Superior temporal gyrus (tissue), 1 donor: ENCODE measurements at regions not wholly inside any gene's neighbourhood (a gene's known extent, or its start where the extent isn't known, plus 50 kb on each side); places are given as distances from the start of the nearest gene placed in this dataset.
"Not testable (repeated sequence)": the region's sequence is repeated elsewhere in the genome, so short reads cannot be mapped to it uniquely, and the experiment has no call there.

ENCODE experiments used
- DNase-seq: peaks from one replicate; pipeline ENCODE4 v3.0.0-alpha.2; 2016; ENCODE audit errors: extremely low spot score

DNA sequence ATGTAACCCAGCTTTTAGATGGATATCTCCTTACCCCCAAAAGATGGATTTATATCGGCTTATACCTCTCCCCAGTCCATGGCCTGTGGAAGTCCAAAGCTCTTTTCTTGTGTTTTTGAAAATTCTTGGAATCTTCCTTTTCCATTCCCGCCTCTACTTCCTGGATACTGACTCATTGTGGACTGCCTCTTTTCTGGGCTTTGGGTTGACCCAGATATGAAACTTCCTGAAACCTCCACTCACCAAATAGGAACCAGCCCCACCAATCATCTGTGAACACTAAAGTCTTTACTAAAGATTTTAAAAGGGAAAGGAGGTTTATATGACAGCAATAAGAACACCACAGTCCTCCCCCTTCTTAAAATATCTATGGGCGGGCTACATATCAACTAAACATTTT is 163.4 kb upstream of the SYN3 start:
- DNase-seq = no peak

DNA sequence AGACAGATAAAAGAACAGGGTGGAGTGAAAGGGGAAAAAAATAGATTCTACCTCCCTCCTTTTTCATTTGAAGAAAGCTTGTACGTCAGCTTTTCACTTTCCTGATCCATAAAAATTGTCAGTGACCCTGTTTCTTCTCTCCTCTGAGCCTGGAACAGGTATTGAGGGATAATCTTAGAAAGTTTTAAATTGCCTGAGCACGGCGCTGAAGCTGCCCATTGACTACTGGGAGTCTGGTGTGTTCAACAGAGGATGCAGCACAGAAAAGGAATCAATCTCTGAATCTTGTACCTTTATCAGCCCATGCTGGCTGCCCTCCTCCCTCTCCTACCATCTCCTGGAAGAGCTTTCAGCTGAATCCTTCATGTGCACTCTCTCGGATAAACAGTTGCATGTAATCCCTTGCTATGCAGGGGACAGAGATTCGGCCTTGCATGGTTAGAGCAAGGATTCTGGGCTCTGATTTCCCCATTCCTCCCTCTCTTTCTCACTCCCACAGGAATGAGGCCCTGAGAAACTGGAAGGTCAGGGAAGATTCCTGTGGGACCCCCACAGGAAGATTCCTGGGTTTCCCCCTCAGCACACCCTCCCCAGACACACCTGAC is 162.4 kb upstream of the SYN3 start:
- DNase-seq = no peak

DNA sequence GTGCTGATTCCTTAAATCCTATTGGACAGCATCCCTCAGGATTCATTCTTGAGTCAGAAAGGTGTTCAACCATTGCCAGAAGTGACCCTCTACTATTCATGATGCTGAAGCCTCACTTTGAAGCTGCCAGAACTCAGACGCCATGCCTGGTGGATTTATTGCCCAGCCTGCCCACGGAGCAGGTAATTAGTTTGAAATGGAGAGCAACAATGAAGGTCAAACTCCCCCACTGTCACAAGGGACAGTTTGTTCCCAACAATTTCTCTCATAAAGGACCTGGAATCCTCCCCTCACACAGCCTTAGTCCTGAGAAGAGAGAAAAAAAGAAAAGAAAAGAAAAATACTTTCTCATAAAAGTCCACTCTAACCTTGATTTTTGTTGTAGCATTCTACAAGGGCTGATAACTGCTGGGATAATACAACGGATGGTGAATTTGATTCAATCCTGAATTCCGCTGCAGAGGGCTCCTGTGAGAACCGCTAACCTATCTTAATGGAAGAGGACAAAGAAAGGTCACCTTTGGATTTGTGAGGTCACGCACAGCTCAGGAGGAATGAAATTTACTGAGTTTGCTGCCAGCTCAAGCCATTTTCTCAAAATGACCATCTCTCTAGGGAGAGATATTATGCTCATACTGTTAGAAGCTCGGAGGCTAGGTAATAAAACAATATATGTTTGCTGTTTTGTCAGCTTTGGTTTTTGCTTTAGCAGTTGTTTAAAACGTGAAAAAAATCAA is 161.6 kb upstream of the SYN3 start:
- no peak for DNase-seq

DNA sequence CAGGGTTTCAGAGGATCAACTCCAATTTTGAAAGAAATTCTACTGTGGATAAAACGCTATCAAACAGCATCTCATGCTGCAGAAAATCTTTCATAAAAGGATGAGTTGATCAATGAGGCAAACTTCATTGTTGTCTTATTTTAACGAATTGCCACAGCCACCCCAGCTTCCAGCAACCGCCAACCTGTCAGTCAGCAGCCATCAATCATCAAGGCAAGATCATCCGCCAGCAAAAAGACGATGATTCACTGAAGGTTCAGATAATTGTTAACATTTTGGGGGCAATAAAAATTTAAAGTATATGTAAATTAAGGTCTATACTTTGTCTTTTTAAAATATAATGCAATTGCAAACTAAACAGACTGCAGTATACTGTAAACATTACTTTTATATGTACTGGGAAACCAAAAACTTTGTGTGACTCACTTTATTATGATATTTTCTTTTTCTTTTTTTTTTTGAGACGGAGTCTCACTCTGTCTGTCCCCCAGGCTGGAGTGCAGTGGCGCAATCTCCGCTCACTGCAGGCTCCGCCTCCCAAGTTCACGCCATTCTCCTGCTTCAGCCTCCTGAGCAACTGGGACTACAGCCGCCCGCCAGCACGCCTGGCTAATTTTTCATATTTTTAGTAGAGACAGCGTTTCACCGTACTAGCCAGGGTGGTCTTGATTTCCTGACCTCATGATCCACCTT is 155.3 kb upstream of the SYN3 start:
- DNase-seq = no peak

DNA sequence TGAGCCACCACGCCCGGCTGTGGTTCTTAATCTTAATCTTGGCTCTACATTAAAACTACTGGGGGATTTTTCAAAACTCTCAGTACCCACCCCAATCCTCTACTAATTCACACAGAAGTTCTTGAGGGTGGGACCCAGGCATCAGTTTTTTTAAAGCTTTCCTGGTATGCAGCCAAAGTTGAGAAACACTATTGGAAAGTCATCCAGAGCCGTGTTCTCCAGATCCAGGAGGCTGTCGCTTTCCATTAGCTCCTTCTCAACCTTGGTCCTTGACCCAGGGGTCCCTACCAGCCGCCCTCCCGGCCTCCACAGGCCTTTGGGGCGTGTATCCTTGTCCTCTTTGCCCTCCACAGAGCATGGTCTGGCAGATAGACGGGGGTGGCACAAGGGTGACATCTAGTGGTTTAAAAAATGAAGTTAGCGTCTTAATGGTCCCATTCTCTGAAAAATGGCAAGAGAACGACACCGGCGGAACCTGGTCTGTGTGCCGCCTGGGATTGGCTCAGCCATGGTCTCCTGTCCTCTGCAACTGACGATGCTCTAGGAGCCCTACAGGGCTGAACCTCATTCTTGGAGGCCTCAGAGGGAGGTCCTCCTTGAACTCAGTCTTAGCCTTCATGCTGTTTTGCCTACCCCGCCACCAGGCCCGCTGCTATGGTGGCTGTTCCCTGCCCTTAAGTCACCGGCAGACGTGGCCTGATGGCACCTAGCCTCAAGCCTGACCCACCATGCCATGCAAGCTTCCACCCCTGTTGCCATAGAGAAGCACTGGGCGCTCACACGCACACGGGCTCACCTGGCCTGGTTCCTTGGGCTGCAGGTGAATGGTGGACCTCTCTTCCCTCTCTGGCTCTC is 152.0 kb upstream of the SYN3 start:
- peak; percentile 56 for DNase-seq

DNA sequence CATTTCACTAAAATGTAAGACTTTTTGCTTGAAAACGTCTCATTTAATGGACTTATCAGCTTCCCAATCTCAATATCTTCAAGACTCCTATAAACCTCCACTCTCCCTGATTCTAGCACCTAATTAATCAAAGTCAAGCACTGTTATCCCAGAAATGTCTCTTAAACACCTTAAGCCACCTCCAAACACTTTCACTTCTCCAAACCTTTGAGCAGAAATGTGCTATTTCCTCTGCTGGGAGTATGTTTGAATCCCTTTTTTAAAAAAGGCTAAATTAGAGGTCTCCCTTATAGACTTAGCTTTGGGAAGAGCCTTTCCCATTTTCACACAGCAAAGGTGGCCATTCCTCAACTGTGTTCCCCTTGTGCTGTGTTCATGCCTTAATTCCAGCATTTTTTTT is 146.2 kb upstream of the SYN3 start:
- DNase-seq = no peak

DNA sequence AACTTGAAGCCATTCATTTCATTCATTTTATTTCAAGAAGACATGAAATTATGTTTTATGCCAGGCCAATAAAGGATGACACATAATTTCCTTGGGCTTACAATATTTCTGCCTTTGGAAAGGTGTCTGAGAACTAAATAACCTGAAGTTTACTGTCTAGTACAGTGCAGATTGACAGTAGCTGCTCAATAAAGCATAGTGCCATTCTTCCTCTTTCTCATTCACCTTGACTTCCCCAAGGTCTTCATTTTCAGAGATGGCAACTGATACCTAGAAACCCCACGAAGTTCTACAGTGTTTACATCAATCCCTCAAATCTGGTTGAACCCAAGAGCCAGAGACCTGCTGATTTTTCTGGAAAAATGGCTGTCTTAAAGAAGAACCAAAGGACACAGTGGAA is 144.3 kb upstream of the SYN3 start:
- no peak for DNase-seq

DNA sequence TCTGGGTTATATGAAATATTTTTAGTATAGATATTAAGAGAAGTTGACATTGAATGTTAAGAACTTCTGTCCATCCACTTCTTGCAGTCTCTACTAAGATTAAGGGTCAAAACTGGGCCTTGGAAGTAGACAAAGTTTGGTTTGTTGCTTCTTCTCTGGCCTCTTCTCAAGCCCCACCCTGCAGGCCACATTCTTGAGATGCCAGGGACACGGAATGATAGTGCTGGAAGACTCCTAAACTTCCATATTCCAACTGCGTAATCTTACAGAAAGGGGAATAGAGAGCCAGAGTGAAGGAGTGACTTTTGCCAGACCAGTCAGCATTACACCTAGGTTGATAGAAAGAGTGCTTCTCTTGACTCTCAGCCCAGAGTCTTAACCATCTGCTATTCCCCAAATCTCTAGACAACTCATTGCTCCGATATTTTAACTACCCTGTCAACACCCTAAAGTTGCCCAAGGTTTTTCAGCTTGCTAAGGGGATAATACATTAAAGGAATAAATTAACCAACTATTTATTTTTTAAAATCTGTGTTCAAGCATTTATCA is 136.4 kb upstream of the SYN3 start:
- DNase-seq = no peak

DNA sequence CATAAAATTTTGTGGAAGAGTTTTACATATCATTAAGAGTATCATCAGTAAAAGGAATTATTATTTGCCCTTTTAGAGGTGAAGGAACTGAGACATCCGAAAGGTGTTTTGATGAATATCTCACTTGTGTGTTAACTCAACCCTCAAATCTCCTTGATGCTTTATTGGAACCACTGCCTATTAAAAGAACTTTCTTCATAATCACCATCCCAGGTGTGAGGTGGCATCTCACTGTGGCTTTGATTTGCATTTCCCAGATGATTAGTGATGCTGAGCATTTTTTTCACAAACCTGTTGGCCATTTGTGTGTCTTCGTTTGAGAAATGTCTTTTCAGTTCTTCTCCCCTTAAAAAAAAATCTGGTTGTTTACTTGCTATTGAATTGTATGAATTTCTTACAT is 134.0 kb upstream of the SYN3 start:
- no peak for DNase-seq

DNA sequence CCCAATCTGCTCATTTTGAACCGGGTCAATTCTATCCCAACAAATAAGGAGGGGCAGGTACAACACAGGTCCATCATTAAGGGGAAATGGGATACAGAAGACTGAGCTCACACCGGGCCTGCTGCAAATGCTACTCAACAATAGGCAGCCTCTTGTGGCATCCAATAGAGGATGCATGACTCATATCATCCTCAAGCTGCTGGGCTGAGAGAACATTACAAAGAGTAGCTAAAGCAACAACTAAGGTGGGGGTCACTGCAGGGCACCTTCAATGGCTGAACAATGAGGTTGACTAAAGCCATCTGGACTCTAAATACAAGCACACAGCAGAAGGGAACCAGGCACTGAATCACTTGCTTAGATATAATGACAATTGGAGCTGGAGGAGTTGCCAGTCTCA is 130.1 kb upstream of the SYN3 start:
- DNase-seq = no peak

DNA sequence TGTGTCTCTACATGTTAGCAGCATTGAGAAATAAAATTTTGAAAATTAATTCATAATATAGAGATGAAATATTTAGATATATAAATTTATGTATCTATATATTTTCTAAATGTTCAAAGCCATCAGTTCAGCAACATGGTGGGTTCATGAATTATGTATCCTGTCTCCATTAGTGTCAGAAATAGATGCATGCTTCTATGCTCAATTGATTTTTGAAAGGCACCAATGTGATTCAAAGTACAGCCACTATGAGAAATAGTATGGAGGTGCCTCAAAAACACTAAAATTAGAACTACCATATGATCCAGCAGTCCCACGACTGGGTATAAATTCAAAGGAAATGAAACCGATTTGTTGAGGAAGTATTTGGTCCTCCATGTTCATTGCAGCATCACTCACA is 128.6 kb upstream of the SYN3 start:
- DNase-seq = no peak

DNA sequence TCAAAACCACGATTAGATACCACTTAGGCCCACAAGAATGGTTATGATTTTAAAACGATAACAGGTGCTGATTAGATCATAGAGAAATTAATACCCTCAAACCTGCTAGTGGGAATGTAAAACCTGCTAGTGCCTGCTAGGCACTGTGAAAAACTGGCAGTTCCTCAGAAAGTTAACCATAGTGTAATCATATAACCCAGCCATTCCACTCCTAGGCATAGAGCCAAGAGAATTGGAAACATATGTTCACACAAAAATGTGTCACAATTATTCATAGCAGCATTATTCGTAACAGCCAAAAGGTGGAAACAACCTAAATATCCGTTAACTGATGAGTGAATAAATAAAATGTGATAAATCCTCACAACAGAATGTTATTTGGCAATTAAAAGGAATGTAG is 122.2 kb upstream of the SYN3 start:
- DNase-seq = peak; percentile 59

DNA sequence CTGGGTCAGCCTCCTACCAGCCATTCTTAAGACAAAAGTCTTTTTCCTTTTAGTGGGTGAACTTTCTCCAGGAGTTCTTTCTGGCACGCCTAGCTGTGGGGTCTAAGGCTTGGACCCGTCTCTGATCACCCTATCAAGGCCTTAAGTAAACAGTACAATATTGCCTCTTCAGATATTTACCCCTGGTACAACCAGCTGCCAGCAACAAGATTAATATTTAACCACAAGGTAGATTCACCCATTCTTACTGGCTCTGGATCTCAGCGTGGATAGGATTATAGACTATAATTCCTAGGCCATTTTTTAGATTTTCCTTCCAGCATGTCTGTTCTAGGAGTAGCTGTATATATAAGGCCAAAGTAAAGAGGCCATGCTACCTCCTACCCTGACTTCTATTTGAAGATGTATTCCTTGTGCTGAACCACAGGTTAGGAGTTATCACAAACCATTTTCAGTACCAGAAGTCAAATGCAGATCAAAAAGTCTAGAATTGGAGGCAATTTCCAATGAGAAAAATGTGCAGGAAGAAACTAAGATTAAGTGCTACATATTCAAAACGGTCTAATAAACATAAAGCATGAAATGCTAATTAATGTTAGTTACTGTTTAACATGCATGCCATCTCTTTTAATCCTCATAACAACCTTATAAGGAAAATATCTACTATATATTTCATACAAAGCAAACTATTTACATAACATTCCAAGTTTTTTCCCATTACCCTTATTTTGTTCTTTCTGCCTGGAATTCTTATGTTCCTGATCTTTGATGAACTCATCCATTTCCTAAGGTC is 110.0 kb upstream of the SYN3 start:
- no peak for DNase-seq

DNA sequence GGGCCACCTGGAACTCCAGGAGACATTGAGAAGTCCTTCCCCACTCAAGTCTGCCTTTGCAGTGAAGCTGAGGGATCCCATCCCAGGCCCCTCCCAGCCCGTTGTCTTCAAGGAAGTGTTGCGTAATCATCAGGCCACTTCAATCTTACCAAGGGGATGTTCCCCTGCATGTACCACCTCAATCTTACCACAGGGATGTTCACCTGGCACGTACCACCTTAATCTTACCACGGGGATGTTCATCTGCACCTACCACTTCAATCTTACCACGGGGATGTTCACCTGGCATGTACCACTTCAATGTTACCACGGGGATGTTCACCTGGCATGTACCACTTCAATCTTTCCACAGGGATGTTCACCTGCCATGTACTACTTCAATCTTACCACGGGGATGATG is 108.0 kb upstream of the SYN3 start:
- no peak for DNase-seq

DNA sequence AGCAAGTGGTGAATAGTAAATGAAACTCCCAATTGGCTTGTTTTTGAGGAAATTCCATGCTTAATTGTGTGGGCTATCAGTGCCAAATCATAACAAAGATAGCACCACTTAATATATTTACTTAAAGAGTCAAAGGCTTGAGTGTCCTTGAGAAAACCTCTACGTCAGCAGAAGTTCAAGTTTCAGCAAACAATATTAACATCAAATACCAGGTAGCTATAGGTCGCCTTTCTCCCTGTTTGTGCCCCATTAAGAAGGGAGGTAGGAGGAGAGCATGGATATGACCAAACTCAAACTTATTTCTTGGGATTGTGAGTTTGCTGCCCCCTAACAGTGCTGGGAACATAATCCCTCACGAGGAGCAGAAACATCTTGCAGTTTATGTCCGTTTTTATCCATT is 105.6 kb upstream of the SYN3 start:
- DNase-seq = no peak

DNA sequence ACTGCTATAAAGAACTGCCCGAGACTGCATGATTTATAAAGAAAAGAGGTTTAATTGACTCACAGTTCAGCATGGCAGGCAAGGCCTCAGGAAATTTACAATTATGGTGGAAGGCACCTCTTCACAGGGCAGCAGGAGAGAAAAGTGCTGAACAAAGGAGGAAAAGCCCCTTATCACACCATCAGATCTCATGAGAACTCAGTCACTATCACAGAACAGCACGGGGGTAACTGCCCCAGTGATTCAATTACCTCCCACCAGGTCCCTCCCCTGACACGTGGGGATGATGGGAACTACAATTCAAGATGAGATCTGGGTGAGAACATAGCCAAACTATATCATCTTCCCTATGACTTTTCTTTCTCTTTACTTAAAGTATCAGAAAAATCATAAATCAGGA is 104.0 kb upstream of the SYN3 start:
- no peak for DNase-seq

DNA sequence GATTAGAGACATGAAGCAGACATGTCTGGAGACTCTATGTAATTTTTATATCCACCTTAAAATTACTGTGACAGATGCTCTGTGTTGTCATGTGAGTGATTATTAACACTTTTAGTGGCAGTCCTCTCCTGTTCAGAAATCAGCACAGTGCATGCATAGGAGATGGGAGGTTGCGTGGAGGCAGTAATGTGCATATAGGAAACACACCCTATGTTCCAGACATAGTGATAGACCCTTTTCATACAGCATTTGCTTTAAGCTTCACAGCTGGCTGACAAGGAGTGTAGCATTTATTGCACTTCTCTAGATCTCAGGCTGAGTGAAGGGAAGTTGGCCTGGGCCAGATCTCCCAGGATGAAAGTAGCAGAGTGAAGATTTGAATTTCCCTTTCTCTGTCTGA is 102.3 kb upstream of the SYN3 start:
- no peak for DNase-seq

DNA sequence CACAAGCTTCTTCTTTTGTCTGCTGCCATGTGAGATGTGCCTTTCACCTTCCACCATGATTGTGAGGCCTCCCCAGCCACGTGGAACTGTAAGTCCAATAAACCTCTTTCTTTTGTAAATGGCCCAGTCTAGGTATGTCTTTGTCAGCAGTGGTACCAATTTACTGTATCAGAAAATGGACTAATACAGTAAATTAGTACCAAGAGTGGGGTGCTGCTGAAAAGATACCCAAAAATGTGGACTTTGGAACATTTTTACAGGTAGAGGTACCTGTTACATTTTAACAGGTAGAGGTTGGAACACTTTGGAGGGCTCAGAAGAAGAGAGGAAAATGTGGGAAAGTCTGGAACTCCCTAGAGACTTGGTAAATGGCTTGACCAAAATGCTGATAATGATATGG is 96.8 kb upstream of the SYN3 start:
- DNase-seq = not testable (repeated sequence)

DNA sequence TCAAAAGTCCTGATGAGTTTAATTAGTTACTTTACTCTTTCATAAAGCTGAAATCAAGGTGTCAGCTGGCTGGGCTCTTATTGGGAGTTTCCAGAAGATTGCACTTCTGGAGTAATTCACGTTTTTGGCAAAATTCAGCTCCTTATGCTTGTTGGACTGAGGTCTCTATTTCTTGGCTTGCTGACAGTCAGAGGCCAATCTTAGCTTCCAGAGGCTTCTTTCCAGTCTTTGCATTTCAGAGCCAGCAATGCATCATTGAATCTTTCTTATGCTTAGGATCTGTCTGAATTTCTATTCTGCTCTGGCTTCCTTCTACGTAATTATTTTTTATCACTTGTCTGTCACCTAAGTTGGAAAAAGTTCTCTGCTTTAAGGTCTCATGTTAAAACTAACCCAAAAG is 91.4 kb upstream of the SYN3 start:
- DNase-seq = no peak

DNA sequence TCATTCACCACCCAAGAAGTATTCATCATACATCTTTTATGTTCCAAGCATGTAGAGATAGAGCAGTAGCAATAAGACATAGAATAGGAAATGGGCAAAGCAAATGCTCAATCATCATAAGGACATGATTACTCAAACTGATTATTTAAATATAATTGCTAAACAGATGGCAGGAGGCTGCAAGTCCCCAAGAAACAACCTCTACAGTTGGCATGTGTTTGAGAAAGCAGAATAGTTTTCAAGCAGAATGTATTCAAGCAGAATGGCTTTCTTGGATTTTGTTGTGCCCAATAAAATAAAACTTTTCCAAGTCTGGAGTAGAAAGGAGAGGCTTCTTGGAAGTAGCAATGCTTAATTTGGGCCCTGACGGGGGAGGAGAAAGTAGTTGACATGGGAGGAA is 86.5 kb upstream of the SYN3 start:
- DNase-seq = no peak
